ENCODE measurements at regions not wholly inside any gene's neighbourhood (a gene's known extent, or its start where the extent isn't known, plus 50 kb on each side); places are given as distances from the start of the nearest gene placed in this dataset.

DNA sequence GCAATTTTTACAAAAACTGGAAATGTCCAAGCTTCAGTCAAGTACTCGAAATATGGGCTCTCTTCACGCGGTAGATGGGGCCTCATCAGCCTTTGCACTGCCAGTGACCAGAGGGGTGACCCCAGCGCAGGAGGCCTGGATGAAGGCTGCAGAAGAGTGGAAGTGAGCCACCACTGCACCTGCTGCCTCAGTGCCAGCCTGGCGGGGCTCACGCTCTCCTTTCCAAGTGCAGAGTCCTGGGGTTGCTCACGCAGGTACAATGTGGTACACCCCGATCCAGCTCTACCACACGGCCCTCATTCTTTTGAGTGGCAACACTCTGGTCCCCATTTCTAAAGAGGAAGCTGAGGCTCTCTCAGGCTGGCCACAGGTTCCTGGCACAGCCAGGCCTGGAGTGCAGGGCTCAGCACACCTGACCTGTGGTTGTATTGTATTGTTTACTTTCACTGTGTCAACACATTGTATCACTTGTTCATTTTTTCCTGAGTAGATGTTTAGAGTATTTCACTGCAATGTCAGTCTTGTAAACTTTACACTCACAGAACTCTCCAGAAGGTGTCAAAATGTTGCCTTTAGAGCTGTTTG, 97.3 kb upstream of the SOX1 start:
- no TSS peak for BruUV-seq (replicated peaks)
- CTCF ChIA-PET = no interaction called here
- intact Hi-C loops (cut with micrococcal nuclease; ENCODE audit: unreplicated experiment) = no loop called here
- Mint-ChIP-seq H3K27ac (ENCODE audit: unreplicated experiment) (no peak overlapping the region), H3K36me3 (ENCODE audit: insufficient read depth, unreplicated experiment) (no peaks in the 10 kb centered on the region), H3K9me3 (ENCODE audit: low read depth, unreplicated experiment) (peaks cover 5% of the 10 kb centered on the region), H3K27me3 (ENCODE audit: unreplicated experiment) (no peaks in the 10 kb centered on the region), H3K4me3 (ENCODE audit: low read depth, unreplicated experiment) (no peak overlapping the region), H3K4me1 (ENCODE audit: low read depth, unreplicated experiment) (no peaks in the 10 kb centered on the region)
- no peak for DNase-seq
- TF ChIP-seq, protein P1, sequence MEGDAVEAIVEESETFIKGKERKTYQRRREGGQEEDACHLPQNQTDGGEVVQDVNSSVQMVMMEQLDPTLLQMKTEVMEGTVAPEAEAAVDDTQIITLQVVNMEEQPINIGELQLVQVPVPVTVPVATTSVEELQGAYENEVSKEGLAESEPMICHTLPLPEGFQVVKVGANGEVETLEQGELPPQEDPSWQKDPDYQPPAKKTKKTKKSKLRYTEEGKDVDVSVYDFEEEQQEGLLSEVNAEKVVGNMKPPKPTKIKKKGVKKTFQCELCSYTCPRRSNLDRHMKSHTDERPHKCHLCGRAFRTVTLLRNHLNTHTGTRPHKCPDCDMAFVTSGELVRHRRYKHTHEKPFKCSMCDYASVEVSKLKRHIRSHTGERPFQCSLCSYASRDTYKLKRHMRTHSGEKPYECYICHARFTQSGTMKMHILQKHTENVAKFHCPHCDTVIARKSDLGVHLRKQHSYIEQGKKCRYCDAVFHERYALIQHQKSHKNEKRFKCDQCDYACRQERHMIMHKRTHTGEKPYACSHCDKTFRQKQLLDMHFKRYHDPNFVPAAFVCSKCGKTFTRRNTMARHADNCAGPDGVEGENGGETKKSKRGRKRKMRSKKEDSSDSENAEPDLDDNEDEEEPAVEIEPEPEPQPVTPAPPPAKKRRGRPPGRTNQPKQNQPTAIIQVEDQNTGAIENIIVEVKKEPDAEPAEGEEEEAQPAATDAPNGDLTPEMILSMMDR (IDR thresholded peaks at IDR 0.05; ENCODE audit: unreplicated experiment) = no peak

DNA sequence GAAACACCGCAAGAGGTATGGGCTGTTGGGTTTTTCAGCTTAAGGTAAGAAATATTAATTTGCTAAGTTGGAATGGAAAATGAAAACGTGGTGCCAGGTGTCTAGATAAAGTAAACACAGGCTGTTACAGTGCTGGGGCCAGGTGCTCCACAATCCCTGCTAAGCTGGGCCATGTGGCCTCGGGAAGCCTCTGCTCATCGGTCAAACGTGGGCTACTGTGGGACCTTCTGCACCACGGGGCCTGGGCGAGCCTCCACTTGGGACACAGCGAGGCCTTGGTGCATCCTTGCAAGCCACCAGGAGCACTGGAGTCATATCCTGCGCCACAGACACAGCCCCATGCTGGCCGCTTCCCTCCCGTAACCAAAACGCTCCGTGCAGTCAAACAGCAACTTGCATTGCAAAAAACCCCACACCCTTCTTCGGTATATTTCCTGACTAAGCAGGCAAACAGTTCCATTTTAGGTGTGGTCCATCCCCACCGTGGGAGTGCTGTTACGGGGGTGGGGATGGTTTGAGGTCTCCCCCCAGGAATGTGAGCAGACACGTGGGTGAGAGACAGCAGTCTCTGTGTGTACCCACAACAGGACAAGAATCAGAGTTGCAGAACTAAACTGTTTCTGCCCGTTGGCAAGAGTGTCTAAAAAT, 96.3 kb upstream of the SOX1 start:
- TF ChIP-seq, protein P1 (IDR thresholded peaks at IDR 0.05; ENCODE audit: unreplicated experiment) = no peak
- CTCF ChIA-PET = no interaction called here
- BruUV-seq (replicated peaks) = no TSS peak
- no peaks in the 10 kb centered on the region for H3K27me3 Mint-ChIP-seq (ENCODE audit: unreplicated experiment)
- H3K9me3 Mint-ChIP-seq (ENCODE audit: low read depth, unreplicated experiment) = peaks cover 7% of the 10 kb centered on the region
- intact Hi-C loops (cut with micrococcal nuclease; ENCODE audit: unreplicated experiment) = no loop called here
- H3K27ac Mint-ChIP-seq (ENCODE audit: unreplicated experiment) = no peak overlapping the region
- DNase-seq = no peak
- no peaks in the 10 kb centered on the region for H3K36me3 Mint-ChIP-seq (ENCODE audit: insufficient read depth, unreplicated experiment)
- no peaks in the 10 kb centered on the region for H3K4me1 Mint-ChIP-seq (ENCODE audit: low read depth, unreplicated experiment)
- H3K4me3 Mint-ChIP-seq (ENCODE audit: low read depth, unreplicated experiment) = no peak overlapping the region

DNA sequence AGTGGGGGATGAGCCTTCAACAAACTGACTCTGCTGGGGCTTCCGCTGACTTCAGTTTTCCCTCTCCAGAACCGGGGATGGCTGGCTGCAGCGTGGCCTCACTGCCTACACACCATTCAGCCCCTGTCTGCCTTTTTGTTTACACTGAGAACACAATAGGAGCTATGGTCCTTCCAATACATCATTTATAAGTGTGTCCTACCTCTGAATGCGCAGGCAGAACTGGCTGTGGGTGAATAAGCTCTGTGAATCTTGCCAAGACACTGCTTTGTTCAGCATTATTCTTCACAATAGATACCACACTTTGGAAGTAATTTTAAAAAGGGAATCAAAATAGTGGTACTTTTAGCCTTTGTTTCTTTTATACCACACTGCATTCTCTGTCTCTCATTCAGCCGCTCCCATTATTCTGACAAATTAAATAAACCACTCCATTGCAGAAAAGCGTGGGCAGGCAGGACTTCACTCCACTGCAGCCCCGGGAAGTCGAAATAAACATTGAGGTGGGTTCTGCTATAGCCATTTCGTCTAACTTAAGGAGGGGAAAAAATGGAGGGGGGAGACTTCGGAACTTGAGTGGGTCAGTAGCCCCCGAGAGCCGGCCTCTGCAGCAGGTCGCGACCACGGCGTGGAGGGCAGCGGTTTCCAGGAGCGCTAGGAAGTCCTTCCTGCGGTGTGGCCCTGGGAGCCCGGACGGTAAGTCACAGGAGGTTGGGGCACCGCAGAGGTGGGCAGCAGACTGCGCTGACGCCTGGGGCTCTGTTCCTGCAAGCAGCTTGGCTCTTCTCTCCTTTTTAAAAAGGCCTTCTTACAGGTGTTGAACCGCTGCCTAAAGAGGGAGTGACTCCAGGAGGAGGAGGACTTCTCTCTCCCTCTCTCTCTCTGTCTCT, 94.8 kb upstream of the SOX1 start:
- Mint-ChIP-seq H3K27ac (ENCODE audit: unreplicated experiment) (no peak overlapping the region), H3K9me3 (ENCODE audit: low read depth, unreplicated experiment) (peaks cover 7% of the 10 kb centered on the region), H3K27me3 (ENCODE audit: unreplicated experiment) (no peaks in the 10 kb centered on the region), H3K4me1 (ENCODE audit: low read depth, unreplicated experiment) (no peaks in the 10 kb centered on the region), H3K36me3 (ENCODE audit: insufficient read depth, unreplicated experiment) (no peaks in the 10 kb centered on the region), H3K4me3 (ENCODE audit: low read depth, unreplicated experiment) (no peak overlapping the region)
- intact Hi-C loops (cut with micrococcal nuclease; ENCODE audit: unreplicated experiment) = no loop called here
- BruUV-seq (replicated peaks) = no TSS peak
- CTCF ChIA-PET = no interaction called here
- DNase-seq = no peak
- TF ChIP-seq, protein P1 (IDR thresholded peaks at IDR 0.05; ENCODE audit: unreplicated experiment) = no peak

DNA sequence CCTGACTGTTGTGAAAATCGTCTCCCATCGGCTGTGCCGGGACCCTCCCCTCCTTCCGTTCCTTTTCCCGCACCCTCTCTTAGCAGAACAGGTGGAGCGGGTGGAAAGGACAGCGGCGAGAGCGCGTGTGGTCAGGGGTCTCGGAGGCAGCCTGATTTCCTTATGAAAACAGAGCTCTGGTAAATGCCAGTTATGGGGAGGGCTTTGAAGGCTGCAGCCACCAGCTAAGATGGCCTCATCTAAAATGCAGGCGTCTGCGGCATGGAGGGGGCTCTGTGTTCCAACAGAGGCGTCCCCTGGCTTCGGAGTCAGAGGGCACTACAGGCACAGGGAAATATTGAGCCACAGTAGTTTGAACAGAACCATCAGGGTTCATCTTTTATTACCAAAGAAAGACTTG, 93.8 kb upstream of the SOX1 start:
- intact Hi-C loops (cut with micrococcal nuclease; ENCODE audit: unreplicated experiment) = no loop called here
- no TSS peak for BruUV-seq (replicated peaks)
- H3K27ac Mint-ChIP-seq (ENCODE audit: unreplicated experiment) = no peak overlapping the region

More for the DNA sequence above, 93.8 kb upstream of the SOX1 start:
- CTCF ChIA-PET = no interaction called here
- Mint-ChIP-seq H3K27me3 (ENCODE audit: unreplicated experiment) (no peaks in the 10 kb centered on the region), H3K4me3 (ENCODE audit: low read depth, unreplicated experiment) (no peak overlapping the region), H3K4me1 (ENCODE audit: low read depth, unreplicated experiment) (no peaks in the 10 kb centered on the region), H3K9me3 (ENCODE audit: low read depth, unreplicated experiment) (peaks cover 5% of the 10 kb centered on the region), H3K36me3 (ENCODE audit: insufficient read depth, unreplicated experiment) (no peaks in the 10 kb centered on the region)
- no peak for DNase-seq
- TF ChIP-seq, protein P1 (IDR thresholded peaks at IDR 0.05; ENCODE audit: unreplicated experiment) = no peak

All from Calu3 (cell line).